ENCODE measurements at regions not wholly inside any gene's neighbourhood (a gene's known extent, or its start where the extent isn't known, plus 50 kb on each side); places are given as distances from the start of the nearest gene placed in this dataset.

DNA sequence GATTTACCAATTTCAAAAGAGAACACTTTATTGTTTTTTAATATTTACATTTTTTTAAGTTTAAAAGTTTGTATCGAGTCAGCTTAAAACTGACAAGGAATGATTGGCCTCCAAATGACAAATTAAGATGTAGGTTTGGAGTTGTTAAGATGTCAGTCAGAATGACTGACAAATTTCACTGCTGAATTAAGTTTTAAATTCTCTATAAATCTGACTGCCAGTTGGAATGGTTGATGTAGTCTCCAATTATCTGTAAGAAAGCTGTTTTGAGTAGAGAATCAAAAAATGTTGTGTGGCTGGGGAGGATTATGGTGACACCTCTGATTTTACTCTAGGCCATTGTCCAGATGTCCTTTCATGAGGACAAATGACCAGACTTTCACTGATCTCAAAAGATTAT, 165.3 kb upstream of the CDH20 start:
- no peak for DNase-seq (ENCODE audit: low read depth)

DNA sequence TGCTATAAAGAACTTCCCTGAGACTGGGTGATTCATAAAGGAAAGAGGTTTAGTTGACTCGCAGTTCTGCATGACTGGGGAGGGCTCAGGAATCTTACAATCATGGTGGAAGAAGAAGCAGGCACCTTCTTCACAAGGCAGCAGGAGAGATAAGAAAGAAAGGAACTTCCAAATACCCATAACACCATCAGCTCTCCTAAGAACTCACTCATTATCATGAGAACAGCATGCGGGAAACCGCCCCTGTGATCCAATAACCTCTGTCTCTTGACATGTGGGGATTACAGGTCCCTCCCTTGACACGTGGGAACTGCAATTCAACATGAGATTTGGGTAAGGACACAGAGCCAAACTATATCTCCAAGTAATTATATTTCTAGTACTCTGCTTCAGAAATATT, 163.8 kb upstream of the CDH20 start:
- no peak for DNase-seq (ENCODE audit: low read depth)

DNA sequence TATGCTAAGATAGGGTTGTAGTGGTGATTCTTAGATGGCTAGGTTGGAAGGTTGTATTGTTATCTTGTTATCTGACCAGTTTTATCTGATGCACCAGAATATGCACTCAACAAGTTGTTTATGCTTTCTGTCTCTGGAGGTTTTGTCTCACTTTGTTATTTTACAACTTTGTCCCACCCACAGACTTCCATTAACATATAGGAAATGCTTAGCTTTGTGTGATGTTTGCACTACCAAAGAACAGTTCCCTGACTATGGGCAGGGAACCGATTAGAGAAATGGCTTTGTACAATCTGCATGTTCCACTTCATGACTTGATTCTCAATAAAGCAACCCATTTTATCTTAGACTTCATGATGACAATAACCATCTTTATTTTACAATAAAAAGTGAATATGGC, 160.6 kb upstream of the CDH20 start:
- no peak for DNase-seq (ENCODE audit: low read depth)

DNA sequence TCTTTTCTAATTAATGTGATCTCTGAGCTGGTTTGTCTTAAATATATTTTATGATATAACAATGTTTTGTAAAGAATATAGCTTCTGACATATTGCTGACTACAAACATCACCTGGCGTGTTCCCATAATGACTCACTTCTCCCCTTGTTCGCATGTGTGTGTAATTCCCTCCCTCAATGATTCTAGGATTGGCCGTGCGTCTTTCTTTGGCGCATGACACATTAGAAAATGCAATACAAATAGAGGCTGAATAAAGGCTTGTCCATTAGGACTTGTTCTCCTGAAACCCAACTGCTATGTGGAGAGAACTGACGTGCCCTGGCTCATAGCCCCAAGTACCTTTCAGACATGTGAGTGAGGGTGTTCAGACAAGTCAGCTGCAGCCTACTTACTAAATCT, 159.7 kb upstream of the CDH20 start:
- DNase-seq (ENCODE audit: low read depth): no peak

DNA sequence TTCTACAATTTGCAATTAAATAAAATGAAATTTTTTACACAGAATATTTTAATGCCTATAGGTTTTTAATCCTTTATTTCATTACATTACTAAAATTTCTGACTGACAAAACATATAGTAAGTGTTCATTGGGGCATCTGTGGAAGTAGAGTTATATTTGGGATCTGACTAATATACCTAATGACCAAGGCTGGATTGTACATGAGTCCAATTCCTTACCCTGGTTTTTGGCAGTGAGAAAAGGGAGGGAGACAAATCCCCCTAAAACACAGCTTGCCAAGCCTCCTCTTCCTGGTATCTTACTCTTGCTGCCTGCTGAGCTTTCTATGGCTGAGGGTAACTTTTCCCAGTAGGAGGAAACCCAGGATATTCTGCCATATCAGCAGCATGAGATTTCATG, 149.4 kb upstream of the CDH20 start:
- no peak for DNase-seq (ENCODE audit: low read depth)

DNA sequence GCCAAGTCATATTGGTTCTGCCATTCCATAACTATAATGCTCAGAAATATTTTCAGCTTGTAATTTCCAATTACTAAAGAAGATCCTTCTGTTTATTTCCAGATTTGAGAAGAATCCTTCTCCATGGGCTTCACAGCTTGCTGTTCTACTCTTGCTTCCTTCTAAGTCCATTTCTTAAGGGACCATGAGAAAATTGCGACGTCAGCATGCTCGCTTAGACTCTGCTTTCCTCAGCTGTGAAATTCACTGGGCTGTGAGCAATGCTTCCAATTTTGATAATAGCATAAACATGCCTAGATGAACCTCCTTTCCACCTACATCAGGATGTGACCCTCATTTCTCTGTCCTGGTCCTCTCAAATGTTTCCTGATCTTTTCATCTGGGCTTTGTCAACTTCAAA, 145.3 kb upstream of the CDH20 start:
- no peak for DNase-seq (ENCODE audit: low read depth)

DNA sequence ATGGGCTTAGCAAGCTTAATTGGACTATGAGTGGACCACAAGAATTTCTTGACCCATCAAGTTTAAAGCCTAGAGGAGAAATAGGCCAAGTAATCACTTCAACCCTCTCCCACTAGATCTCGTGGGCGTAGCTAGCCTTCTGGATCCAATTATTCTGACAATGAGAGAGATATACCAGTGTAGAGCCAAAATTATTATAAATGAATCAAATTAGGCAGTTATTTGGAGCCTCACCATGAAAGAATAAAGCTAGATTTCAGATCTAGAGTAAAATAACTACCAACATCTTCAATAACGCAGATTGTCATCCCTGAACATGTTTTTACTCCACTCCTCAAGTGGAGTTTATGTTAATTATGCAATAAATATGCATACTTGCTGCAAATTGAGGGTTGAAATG, 143.9 kb upstream of the CDH20 start:
- DNase-seq (ENCODE audit: low read depth): no peak

DNA sequence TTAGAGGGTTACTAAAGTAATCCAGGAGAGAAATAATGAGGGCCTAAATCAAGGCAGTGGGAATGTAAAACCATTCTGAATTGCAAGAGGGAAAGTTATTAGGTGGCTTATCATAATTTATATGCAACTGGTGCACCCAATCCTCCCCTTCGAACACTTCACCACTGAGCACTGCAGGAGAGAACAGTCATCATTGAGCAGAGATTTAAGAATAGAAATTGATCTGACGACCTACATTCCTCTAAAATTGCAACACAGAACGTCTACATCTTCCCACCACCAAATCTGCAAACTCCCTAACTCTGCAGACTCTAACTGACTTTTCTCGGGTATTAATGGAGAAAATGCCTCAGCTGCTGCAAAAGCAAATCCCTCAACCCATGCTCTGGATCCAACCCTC, 138.5 kb upstream of the CDH20 start:
- DNase-seq (ENCODE audit: low read depth): no peak

DNA sequence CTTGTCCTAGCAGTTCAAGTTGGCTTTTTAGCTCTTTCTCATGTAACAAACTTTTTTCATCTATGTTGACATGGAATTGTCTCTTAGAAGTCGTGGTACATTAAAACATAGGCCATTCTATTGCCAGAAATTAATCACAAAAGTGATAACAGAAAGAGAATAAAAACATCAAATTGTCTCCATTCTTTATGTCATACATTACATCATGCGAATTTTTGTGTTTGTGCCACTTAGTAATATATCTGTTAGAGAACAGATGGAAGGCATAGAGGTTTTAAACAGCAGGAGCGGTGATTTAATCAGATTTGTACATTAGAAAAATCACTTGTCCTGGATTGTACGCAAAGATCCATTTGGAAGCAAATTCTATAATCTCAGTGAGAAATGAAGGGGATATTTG, 136.5 kb upstream of the CDH20 start:
- DNase-seq (ENCODE audit: low read depth): no peak

DNA sequence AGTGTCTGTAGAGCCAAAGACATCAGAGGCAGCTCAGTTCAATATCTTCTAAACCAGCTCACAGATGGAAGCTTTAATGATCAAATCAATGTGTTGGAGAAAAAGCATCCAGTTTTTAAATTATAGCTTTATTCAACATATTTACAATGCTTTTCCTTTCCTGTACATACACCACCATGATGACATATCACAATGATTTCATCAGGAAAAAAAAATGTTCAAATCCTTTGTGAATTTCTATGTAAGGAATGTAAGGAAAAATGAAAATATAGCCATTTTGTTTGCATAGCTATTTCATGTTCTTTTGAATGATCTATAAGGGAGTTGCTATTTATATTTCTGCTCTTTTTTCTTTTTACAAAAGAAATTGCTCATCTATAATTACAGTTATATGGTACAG, 134.7 kb upstream of the CDH20 start:
- DNase-seq (ENCODE audit: low read depth): no peak

DNA sequence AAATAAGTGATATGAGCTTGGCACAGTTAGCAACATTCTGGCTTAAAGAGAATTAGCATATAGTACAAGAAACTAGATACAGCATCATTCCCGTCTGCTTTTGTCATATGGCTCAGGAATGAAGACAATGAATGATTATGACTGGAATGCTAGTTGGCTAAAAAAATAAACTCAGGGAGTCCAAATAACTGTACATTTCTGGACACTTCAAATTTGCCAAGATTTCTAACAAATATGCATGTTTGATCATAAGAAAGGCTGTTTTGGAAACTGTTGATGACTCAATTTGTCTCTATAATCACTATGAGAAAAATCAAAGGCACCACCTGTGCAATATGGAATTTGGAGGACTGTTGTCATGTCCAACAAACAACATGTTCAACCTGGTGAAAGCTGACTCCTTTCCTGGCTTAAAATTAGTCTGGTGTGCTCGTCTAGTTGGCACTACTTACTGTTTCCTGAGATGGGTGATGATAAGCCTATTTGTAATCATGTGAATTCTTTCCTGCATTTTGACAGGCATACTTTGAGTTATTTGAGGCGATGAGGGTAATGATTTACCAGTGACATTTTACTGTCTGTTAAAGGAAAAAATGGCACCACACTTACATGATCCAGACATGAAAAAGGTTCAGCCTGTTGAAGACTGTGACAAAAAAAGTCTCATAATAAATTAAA, 133.9 kb upstream of the CDH20 start:
- peak; percentile 65 for DNase-seq (ENCODE audit: low read depth)

DNA sequence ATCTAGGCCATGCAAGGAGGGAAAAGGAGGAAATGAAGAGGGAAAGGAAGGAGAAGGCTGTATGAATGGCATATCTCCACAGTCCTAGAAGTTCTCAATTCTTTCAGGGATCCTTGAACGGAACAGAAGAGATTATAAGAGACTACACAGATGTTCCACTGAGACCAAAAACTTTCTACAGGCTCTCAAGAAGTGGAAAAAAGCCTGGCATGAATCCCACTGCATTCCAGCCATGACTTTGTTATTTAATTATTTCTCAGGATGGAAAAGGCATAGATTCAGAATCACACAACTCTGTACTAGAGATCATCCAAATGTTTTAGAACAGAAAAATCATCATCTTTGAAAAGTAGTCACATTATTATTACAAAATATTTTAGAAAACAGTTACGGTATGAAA, 131.7 kb upstream of the CDH20 start:
- no peak for DNase-seq (ENCODE audit: low read depth)

DNA sequence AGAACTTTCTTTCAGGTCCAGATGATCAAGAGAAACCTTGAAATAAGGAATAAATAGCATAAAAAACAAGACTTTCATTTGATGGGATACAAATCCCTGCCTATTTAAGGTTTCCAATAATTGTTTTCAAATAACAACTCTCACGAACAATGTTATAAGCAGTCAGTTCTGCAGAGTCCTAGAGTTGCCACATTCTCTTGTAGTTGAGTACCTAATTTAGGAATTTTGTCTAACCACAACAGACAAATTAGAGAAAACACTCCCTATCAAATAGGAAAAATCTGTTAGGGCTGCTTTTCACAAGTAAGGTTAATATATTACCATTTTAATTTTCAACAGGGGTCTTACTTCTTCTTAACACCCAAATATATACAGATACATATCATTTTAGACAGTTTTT, 130.1 kb upstream of the CDH20 start:
- peak; percentile 35 for DNase-seq (ENCODE audit: low read depth)

DNA sequence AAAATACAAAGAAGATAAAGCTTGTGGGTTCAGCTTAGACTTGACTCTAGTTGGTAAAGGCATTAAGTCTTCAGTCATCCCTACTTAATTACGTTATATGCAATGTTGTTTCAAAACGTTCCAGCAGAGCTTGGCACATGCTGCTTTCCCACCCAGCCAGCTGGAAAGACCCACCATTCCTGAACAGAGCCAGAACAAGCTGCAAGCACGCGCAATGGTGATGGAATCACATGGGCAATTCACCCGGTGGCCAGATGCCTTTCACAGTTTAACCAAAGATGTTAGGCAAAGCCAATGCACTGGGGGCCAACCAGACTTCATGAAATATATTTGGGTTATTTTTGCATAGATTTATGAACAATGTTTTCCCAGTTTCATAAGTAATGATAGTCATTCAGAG, 123.4 kb upstream of the CDH20 start:
- DNase-seq (ENCODE audit: low read depth): no peak

DNA sequence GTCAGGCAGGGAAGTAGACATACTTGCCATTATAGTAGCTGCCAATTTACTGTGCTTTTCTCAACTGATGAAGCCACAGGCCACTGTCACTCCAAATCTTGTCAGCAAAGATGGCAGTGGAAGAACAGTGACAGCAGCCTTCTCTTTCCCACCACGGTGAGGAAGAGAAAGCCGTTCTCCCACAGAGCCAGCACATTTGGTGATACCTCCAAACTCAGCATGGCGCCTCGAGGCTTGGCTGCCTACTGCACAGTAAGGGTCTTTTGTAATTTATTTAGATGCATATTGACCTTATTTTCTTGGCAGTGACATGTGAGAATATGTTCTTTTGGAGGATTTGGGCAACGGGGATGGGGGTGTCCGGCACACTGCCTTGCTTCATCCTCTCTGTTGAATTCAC, 117.2 kb upstream of the CDH20 start:
- no peak for DNase-seq (ENCODE audit: low read depth)

DNA sequence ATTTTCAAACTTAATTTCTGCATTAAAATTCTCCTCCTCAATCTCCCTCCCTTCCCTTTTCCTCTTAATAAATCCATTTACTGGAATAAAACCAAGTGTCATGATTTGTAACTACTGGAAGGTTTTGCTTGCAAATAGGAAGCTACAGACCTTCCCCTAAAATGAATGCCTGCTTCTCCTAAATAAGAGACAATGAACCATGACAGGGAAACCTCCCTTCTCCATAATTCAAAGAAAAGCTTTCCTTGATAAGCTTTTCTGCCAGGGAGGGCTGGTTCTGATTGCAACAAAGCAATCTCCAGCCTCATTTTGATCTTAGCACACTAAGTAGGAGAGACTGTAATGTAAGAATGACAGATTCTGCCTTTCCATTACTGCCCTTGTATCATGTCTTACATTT, 111.0 kb upstream of the CDH20 start:
- no peak for DNase-seq (ENCODE audit: low read depth)

DNA sequence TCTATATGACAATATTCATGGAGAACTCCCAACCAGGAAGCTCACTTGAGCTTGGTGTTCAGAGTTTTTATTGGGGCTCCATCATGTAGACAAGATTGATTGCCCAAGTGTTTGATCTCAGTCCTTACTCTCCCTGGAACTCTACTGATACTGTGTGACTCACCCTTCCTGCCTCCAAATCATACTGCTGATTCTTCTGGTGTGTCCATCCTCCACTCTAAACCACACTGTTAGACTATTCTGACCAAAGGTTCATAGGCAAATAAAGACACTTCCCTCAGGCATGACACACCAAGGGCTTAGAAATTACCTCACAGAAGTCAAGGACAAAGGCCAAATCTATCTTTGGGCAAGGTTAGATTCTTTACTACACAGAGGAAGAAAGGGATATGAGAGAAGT, 107.9 kb upstream of the CDH20 start:
- DNase-seq (ENCODE audit: low read depth): peak; percentile 1

DNA sequence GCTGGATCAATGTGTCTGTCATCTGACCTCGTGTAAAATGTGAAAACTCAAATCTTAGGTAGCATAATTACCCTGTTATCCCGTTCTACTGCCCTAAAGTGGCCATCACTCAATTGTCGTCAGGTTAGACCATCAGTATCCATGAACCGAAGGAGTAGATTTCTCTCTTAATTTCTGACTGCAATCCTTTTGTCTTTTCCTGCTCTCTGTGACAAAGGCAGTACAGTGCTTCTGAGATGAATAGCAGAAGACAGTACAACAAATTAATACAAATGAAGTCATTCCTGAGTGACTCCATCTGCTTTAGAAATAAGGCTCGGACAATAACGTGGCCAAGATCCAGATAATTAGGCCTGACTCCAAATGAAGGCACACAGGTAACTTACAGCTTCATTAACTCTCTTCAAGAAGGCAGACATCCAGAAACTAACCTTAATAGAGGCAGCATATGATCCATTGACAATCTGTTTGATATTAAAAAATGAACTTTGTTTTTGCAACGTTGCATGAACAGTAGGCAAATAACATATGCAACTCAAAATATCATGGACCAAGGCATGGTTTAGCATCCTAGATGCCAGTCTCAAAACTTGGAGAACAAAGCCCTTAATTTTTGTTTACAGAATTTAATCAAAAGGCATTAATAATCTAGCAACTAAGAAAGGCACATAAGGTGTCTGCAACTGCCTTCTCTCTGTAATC, 96.7 kb upstream of the CDH20 start:
- no peak for DNase-seq (ENCODE audit: low read depth)

DNA sequence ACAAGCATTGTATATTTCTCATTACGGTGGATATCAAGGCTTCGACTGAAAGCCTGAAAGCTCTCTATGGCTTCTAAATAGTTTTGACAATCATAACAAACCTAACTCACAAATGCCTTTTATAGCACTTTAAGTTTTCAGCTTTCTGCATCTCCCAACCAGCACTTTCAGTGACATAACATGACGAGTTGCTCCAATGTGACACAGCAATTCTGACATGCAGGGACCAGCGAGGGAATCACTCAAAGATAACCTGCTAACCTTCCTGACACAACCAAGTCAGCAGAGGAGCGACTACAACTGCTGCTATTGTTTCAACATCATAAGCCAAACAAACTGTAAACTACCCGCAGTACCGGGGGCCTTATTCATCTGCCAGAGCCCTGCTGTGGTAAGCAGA, 95.7 kb upstream of the CDH20 start:
- DNase-seq (ENCODE audit: low read depth): no peak

DNA sequence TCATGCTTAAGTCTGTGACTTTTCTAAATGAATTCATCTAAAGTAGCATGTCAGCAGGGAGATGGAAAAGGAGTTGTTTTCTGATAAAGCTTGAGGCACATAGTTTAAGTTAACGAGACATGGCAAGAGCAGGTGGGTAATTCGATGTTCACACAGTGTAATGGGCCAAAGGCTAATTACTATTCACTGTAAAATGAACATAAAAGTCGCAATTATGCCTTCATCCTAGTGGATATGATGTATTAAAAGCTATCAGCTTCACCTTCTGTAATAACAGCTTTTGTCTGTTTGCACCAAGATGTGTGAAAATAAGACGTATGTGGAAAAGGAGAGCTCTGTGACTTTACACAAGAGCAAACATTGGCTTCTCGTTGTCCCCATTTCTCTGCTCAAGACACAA, 94.2 kb upstream of the CDH20 start:
- no peak for DNase-seq (ENCODE audit: low read depth)

DNA sequence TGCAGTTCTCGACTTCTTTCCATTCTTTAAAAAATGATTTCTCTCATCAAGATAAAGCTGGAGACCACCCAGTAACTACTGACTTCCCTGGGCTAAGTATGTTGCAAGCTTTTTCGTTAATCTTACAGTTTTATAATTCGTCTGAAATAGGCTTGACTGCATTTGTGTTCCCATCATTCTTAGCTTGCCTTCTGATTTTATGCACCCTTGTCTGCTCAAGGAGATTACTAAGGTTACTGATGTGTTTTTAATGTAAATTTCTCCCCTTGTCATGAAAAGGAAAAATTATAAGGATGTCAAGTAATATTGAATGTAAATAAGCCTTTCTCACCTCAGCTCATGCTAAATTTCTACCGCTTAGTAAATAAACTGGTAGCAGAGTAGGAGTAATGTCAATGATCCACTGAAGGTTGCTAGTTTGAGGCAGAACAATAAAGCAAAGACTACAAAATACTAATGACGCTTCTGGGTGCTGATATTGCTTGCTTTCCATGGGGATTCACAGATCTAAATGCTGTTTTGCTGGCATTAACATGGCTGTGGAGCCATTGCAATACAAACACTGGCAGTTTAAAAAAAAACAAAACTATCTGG, 91.9 kb upstream of the CDH20 start:
- DNase-seq (ENCODE audit: low read depth): no peak

DNA sequence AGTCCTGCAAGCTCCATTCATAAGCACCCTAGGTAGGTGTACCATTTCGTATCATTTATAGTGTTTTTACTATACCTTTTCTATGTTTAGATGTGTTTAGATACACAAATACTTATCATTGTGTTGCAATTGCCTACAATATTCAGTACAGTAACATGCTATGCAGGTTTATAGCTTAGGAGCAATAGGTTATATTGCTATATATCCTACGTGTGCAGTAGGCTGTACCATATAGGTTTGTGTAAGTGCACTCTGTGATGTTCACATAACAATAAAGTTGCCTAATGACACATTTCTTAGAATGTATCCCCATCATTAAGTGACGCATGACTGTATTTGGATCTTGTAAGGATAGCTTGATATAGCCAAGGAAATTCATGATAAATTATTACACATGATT, 88.6 kb upstream of the CDH20 start:
- no peak for DNase-seq (ENCODE audit: low read depth)

DNA sequence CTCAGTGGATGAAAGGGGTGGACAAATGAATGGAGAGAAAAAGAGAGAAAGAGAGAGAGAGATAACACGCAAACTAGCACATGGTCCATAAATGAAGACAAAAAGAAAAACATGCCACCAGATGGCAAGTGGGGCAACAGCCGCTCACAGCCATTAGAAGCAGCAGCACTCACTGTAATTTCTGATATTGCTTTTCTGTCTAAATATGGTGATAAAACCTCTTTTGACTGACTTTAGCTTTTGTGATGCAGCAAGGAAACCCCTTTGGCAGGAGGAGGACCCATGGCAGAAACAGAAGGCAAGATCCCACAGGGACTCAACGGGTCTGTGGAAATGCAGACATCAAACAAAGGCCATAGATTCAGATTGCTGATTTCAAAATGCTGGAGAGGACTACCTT, 88.0 kb upstream of the CDH20 start:
- no peak for DNase-seq (ENCODE audit: low read depth)

DNA sequence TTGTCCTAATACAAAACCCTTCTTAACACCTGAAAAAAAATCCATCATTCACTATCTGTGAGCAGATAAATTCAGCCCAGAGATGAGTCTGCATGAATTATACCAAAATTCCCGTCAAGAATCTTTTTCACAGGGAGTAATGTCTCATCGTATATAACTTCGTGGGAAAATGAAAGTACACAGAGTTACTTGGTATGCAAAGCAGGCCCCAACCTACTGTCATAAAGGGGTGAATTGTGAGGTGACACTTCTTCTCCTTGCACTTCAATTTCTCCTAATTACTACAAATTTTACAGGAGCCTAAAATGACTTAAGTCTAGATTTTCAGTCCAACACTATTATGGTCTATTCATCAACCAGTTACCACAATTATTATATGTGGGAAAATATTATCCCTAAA, 84.6 kb upstream of the CDH20 start:
- no peak for DNase-seq (ENCODE audit: low read depth)
